ENCODE measurements at regions not wholly inside any gene's neighbourhood (a gene's known extent, or its start where the extent isn't known, plus 50 kb on each side); places are given as distances from the start of the nearest gene placed in this dataset.

GRCh38 chr3:194084284-194084683, 51.7 kb upstream of the HES1 start:
- Histone ChIP-seq H3K9ac (ENCODE audit: low read length in 5 of 5) (no peak overlapping the region), H3K4me3 (ENCODE audit: low read depth in 1 of 5, low read length in 5 of 5) (no peak overlapping the region), H3K4me1 (ENCODE audit: control insufficient read depth in 5 of 5, insufficient read depth in 5 of 5, low read length in 5 of 5) (peaks cover 5 to 33% (median 13%) of the 10 kb centered on the region in 5 donors), H3K9me3 (ENCODE audit: control insufficient read depth in 5 of 5, low read length in 5 of 5) (no peaks in the 10 kb centered on the region), H3K36me3 (ENCODE audit: control insufficient read depth in 5 of 5, insufficient read depth in 5 of 5, low read length in 5 of 5) (no peaks in the 10 kb centered on the region), H3K27ac (ENCODE audit: low read depth, low read length) (no peak overlapping the region), H3K27me3 (ENCODE audit: control insufficient read depth in 5 of 5, insufficient read depth in 4 of 5, low read length in 5 of 5) (peaks cover 0 to 11% (median 4%) of the 10 kb centered on the region in 5 donors)
